ENCODE measurements at regions not wholly inside any gene's neighbourhood (a gene's known extent, or its start where the extent isn't known, plus 50 kb on each side); places are given as distances from the start of the nearest gene placed in this dataset.

DNA sequence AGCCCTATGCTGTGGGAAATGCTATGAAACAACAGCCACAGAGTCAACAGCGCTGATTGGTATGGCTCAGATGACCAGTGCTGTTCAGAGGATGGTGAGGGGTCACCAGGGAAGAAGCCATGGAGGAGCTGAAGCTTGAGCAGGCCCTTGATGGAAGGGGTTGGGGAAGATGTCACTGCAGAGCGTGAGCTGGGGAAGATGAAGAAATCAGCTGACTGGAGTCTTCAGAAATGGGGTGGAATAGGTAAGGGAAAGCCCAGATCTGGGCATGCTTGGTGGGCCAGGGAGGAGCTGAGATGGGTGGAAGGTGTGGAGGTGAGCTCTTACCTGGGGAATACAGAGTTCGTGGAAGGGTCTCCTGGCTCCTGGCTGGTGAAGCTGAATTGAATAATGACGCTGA, 105.4 kb upstream of the PLET1 start:
- Histone ChIP-seq H3K27ac (peak overlapping the region; percentile 69 to 76 (median 72)), H3K36me3 (no peaks in the 10 kb centered on the region), H3K4me3 (no peak overlapping the region), H3K27me3 (no peaks in the 10 kb centered on the region), H3K9me3 (no peaks in the 10 kb centered on the region), H3K4me1 (peaks cover 0 to 16% (median 7%) of the 10 kb centered on the region in 4 donors)
- in situ Hi-C loops (cut with MboI; ENCODE audit: low pct_ligation_motif_present in 1 of 4, low pct_unique_long_range_greater_than_20kb in 1 of 4, low sequenced_read_pairs in 3 of 4) = no loop called here
- intact Hi-C loops (cut with DNase I; ENCODE audit: low total_unique reads) = no loop called here
- DNase-seq = no peak
- 89 to 91% methylated on average over 4 of the region's 4 CpGs for WGBS, 2 donors (ENCODE audit: low coverage in 1 of 2)
- TF ChIP-seq EP300 (IDR thresholded peaks at IDR 0.05; ENCODE audit: low read depth) = no peak
- no peak for TF ChIP-seq POLR2AphosphoS5 (IDR thresholded peaks at IDR 0.05)
- TF ChIP-seq, protein P1, sequence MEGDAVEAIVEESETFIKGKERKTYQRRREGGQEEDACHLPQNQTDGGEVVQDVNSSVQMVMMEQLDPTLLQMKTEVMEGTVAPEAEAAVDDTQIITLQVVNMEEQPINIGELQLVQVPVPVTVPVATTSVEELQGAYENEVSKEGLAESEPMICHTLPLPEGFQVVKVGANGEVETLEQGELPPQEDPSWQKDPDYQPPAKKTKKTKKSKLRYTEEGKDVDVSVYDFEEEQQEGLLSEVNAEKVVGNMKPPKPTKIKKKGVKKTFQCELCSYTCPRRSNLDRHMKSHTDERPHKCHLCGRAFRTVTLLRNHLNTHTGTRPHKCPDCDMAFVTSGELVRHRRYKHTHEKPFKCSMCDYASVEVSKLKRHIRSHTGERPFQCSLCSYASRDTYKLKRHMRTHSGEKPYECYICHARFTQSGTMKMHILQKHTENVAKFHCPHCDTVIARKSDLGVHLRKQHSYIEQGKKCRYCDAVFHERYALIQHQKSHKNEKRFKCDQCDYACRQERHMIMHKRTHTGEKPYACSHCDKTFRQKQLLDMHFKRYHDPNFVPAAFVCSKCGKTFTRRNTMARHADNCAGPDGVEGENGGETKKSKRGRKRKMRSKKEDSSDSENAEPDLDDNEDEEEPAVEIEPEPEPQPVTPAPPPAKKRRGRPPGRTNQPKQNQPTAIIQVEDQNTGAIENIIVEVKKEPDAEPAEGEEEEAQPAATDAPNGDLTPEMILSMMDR (IDR thresholded peaks at IDR 0.05) = no peak
- no peak for TF ChIP-seq POLR2A (IDR thresholded peaks at IDR 0.05)

DNA sequence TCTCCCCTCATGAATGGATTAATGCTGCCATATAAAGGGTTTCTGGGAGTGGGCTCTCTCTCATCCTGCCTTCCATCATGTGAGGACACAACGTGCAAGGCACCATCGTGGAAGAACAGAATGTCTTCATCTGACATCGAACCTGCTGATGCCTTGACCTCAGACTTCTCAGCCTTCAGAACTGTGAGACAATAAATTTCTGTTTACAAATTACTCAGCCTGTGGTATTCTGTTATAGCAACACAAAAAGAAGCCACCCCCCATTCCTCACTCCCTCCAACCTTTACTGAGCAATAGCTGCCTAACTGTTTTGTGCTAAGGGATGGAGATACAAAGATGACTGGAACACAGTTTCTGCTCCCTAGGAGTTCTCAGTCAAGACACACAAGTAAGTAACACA, 106.1 kb upstream of the PLET1 start:
- no peaks in the 10 kb centered on the region for H3K9me3 ChIP-seq
- H3K4me1 ChIP-seq = peaks cover 0 to 16% (median 7%) of the 10 kb centered on the region in 4 donors
- H3K27ac ChIP-seq = peak overlapping the region in 1 of 4 donors; percentile 75
- H3K36me3 ChIP-seq = no peaks in the 10 kb centered on the region
- in situ Hi-C loops (cut with MboI; ENCODE audit: low pct_ligation_motif_present in 1 of 4, low pct_unique_long_range_greater_than_20kb in 1 of 4, low sequenced_read_pairs in 3 of 4) (no loop called here), intact Hi-C loops (cut with DNase I; ENCODE audit: low total_unique reads) (no loop called here)
- WGBS, 2 donors (ENCODE audit: low coverage in 1 of 2) = 85% methylated on average over 3 of the region's 3 CpGs; no CpG with 5 or more reads in 1 of the 2 donors
- no peaks in the 10 kb centered on the region for H3K27me3 ChIP-seq
- DNase-seq = no peak
- no peak overlapping the region for H3K4me3 ChIP-seq
- no peak for TF ChIP-seq EP300 (IDR thresholded peaks at IDR 0.05; ENCODE audit: low read depth)
- TF ChIP-seq, protein P1 (IDR thresholded peaks at IDR 0.05) = no peak
- no peak for TF ChIP-seq POLR2A (IDR thresholded peaks at IDR 0.05)
- TF ChIP-seq POLR2AphosphoS5 (IDR thresholded peaks at IDR 0.05) = no peak

- Histone ChIP-seq H3K36me3 (no peaks in the 10 kb centered on the region), H3K27ac (no peak overlapping the region), H3K4me3 (no peak overlapping the region), H3K9me3 (no peaks in the 10 kb centered on the region), H3K27me3 (no peaks in the 10 kb centered on the region), H3K4me1 (peaks cover 0 to 16% (median 7%) of the 10 kb centered on the region in 4 donors)
- no peak for TF ChIP-seq POLR2A (IDR thresholded peaks at IDR 0.05)
- no peak for TF ChIP-seq EP300 (IDR thresholded peaks at IDR 0.05; ENCODE audit: low read depth)
- TF ChIP-seq, protein P1 (IDR thresholded peaks at IDR 0.05) = no peak
- no peak for TF ChIP-seq POLR2AphosphoS5 (IDR thresholded peaks at IDR 0.05)
- intact Hi-C loops (cut with DNase I; ENCODE audit: low total_unique reads) (no loop called here), in situ Hi-C loops (cut with MboI; ENCODE audit: low pct_ligation_motif_present in 1 of 4, low pct_unique_long_range_greater_than_20kb in 1 of 4, low sequenced_read_pairs in 3 of 4) (no loop called here)
- 74 to 89% methylated on average over 3 of the region's 3 CpGs for WGBS, 2 donors (ENCODE audit: low coverage in 1 of 2)
- DNase-seq = no peak
These were observed 106.8 kb upstream of the PLET1 start for GRCh38 chr11:112367461-112367860.

GRCh38 chr11:112367895-112368294, 107.2 kb upstream of the PLET1 start:
- WGBS, 2 donors (ENCODE audit: low coverage in 1 of 2) = 88 to 98% methylated on average over 5 of the region's 5 CpGs
- H3K36me3 ChIP-seq = no peaks in the 10 kb centered on the region
- TF ChIP-seq, protein P1 (IDR thresholded peaks at IDR 0.05) = no peak
- H3K27me3 ChIP-seq = no peaks in the 10 kb centered on the region
- peaks cover 0 to 16% (median 7%) of the 10 kb centered on the region in 4 donors for H3K4me1 ChIP-seq
- in situ Hi-C loops (cut with MboI; ENCODE audit: low pct_ligation_motif_present in 1 of 4, low pct_unique_long_range_greater_than_20kb in 1 of 4, low sequenced_read_pairs in 3 of 4) (no loop called here), intact Hi-C loops (cut with DNase I; ENCODE audit: low total_unique reads) (no loop called here)
- no peak overlapping the region for H3K27ac ChIP-seq
- DNase-seq = no peak
- no peaks in the 10 kb centered on the region for H3K9me3 ChIP-seq
- H3K4me3 ChIP-seq = no peak overlapping the region

All from transverse colon (tissue), 4 donors.